ENCODE measurements at regions not wholly inside any gene's neighbourhood (a gene's known extent, or its start where the extent isn't known, plus 50 kb on each side); places are given as distances from the start of the nearest gene placed in this dataset.

DNA sequence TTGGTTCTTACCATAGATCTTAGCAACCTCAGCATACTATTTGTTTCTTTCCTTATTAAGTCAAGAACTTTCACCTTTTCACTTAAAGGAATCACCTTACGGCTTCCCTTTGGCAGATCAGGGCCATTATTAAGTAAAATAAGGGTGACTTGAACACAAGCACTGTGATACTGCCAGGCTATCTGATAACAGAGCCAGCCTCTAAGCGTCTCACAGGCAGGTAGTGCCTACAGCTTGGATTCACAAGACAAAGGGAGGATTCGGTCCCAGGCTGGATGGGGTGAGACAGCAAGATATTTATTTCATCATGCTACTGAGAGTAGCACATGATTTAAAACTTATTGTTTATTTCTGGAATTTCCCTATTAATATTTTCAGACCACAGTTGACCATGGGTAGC lies 218.6 kb downstream of the FOXO1 start:
- TF ChIP-seq, protein P1, sequence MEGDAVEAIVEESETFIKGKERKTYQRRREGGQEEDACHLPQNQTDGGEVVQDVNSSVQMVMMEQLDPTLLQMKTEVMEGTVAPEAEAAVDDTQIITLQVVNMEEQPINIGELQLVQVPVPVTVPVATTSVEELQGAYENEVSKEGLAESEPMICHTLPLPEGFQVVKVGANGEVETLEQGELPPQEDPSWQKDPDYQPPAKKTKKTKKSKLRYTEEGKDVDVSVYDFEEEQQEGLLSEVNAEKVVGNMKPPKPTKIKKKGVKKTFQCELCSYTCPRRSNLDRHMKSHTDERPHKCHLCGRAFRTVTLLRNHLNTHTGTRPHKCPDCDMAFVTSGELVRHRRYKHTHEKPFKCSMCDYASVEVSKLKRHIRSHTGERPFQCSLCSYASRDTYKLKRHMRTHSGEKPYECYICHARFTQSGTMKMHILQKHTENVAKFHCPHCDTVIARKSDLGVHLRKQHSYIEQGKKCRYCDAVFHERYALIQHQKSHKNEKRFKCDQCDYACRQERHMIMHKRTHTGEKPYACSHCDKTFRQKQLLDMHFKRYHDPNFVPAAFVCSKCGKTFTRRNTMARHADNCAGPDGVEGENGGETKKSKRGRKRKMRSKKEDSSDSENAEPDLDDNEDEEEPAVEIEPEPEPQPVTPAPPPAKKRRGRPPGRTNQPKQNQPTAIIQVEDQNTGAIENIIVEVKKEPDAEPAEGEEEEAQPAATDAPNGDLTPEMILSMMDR (IDR thresholded peaks at IDR 0.05; ENCODE audit: poor library complexity) = no peak
- TF ChIP-seq EZH2 (IDR thresholded peaks at IDR 0.05; ENCODE audit: borderline replicate concordance) = no peak
